OCI-LY1 (cell line): ENCODE measurements at regions not wholly inside any gene's neighbourhood (a gene's known extent, or its start where the extent isn't known, plus 50 kb on each side); places are given as distances from the start of the nearest gene placed in this dataset.

Experiments
- EZH2 ChIP-seq: fragments of 200-600 bp; sonication (generic), shearing (Covaris generic); IDR thresholded peaks from 2 replicates; pipeline ENCODE4 v1.8.0; 2017; ENCODE audit warnings: borderline replicate concordance, mixed run types, mild to moderate bottlenecking, antibody characterized with exemption, low read length, moderate library complexity, mixed read lengths
- TF ChIP-seq, protein P1 (sequence below): fragments of 200-600 bp; sonication (generic), shearing (Covaris generic); IDR thresholded peaks from 2 replicates; pipeline ENCODE4 v1.5.1; 2017; ENCODE audit warnings: mild to moderate bottlenecking, antibody characterized with exemption, low read length, moderate library complexity, mixed read lengths

GRCh38 chr20:60765821-60766403, 486.1 kb upstream of the CDH4 start:
- TF ChIP-seq, protein P1, sequence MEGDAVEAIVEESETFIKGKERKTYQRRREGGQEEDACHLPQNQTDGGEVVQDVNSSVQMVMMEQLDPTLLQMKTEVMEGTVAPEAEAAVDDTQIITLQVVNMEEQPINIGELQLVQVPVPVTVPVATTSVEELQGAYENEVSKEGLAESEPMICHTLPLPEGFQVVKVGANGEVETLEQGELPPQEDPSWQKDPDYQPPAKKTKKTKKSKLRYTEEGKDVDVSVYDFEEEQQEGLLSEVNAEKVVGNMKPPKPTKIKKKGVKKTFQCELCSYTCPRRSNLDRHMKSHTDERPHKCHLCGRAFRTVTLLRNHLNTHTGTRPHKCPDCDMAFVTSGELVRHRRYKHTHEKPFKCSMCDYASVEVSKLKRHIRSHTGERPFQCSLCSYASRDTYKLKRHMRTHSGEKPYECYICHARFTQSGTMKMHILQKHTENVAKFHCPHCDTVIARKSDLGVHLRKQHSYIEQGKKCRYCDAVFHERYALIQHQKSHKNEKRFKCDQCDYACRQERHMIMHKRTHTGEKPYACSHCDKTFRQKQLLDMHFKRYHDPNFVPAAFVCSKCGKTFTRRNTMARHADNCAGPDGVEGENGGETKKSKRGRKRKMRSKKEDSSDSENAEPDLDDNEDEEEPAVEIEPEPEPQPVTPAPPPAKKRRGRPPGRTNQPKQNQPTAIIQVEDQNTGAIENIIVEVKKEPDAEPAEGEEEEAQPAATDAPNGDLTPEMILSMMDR: no peak
- TF ChIP-seq EZH2: no peak
